ENCODE measurements at regions not wholly inside any gene's neighbourhood (a gene's known extent, or its start where the extent isn't known, plus 50 kb on each side); places are given as distances from the start of the nearest gene placed in this dataset.
"Not testable (repeated sequence)": the region's sequence is repeated elsewhere in the genome, so short reads cannot be mapped to it uniquely, and the experiment has no call there.

- not testable (repeated sequence) for TF ChIP-seq CTCF, POLR2A (IDR thresholded peaks at IDR 0.05)
These were observed 822.1 kb downstream of the KCNMA1 start for GRCh38 chr10:76815505-76815904.

All from thyroid gland (tissue), 4 donors.